IMR-90 (cell line): ENCODE measurements at regions not wholly inside any gene's neighbourhood (a gene's known extent, or its start where the extent isn't known, plus 50 kb on each side); places are given as distances from the start of the nearest gene placed in this dataset.

ENCODE experiments used
- CEBPB ChIP-seq: IDR thresholded peaks from 2 replicates; pipeline ENCODE4 v1.6.1; 2012; ENCODE audit warnings: low read depth, low read length, improper control_type of control experiment
- CTCF ChIP-seq: conservative IDR thresholded peaks from 2 replicates; pipeline ENCODE4 v1.5.1; 2012; ENCODE audit warnings: mild to moderate bottlenecking, low read depth, low read length, improper control_type of control experiment
- MAZ ChIP-seq: IDR thresholded peaks from 2 replicates; pipeline ENCODE4 v1.6.1; 2012; ENCODE audit warnings: low read depth, mild to moderate bottlenecking, low read length, improper control_type of control experiment, moderate library complexity, borderline replicate concordance
- NFE2L2 ChIP-seq: fragments of 150-350 bp; IDR thresholded peaks from 2 replicates; pipeline ENCODE4 v1.6.1; 2016; ENCODE audit warnings: low read depth, mild to moderate bottlenecking, low read length
- POLR2A ChIP-seq: IDR thresholded peaks from 2 replicates; pipeline ENCODE4 v1.6.1; 2012; ENCODE audit warnings: mild to moderate bottlenecking, low read depth, low read length
- RAD21 ChIP-seq: IDR thresholded peaks from 2 replicates; pipeline ENCODE4 v1.6.1; 2012; ENCODE audit warnings: low read length, improper control_type of control experiment
- TF ChIP-seq, protein P1 (sequence below): fragments of 150-350 bp; IDR thresholded peaks from 2 replicates; pipeline ENCODE4 v1.6.1; 2017; ENCODE audit warnings: mild to moderate bottlenecking, antibody characterized with exemption, low read length, low read depth

DNA sequence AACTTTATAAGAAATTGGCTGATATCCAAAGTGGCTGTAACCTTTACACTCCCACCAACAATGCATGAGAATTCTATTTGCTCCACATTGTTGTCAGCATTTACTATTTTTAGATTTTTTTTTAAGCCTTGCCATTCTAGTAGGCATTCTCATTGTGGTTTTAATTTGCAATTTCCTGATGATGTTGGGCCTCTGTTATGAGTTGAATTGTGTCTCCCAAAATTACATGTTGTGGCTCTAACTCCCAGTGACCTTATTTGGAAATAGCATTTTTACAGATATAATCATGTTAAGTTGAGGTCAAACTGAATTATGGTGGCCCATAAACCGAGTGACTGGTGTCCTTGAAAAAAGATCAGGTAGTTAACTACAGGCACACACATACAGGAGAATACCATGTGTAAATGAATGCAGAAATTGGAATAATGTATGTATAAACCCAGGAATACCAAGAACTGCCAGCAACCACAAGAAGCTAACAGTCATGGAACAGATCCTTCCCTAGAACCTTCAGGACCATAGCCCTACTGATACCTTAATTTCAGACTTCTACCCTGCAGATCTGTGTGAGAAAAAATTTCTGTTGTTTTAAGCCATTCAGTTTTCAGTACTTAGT is 348.8 kb upstream of the DAB1 start:
- TF ChIP-seq POLR2A (no peak), CTCF (no peak), MAZ (no peak), NFE2L2 (no peak), CEBPB (no peak), RAD21 (no peak)
- TF ChIP-seq, protein P1, sequence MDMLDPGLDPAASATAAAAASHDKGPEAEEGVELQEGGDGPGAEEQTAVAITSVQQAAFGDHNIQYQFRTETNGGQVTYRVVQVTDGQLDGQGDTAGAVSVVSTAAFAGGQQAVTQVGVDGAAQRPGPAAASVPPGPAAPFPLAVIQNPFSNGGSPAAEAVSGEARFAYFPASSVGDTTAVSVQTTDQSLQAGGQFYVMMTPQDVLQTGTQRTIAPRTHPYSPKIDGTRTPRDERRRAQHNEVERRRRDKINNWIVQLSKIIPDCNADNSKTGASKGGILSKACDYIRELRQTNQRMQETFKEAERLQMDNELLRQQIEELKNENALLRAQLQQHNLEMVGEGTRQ: no peak
